ENCODE measurements at regions not wholly inside any gene's neighbourhood (a gene's known extent, or its start where the extent isn't known, plus 50 kb on each side); places are given as distances from the start of the nearest gene placed in this dataset.

DNA sequence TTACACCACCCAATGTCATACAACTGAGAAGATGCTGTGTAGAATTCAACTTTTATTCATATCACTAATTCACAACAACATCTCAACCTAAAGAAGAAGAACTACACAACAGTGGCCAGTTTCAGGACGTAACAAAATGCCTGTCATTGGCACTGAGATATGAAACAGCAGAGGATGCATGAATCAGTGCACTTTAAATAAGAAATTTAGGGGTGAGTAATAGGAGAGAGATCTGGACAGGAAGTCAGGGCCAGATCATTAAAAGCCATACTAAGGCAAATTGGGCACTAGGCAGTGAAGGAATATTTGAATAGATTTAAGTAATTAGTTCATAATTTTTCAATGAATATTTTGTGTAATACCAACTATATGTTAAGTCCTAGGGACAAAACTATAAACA is 510.5 kb downstream of the PLPP3 start:
- Histone ChIP-seq H3K9ac (ENCODE audit: control insufficient read depth, insufficient read depth, low read length) (no peak overlapping the region), H2AFZ (ENCODE audit: control insufficient read depth, low read depth, low read length) (no peak overlapping the region), H4K20me1 (ENCODE audit: control insufficient read depth, insufficient read depth) (no peaks in the 10 kb centered on the region), H3K4me1 (ENCODE audit: control insufficient read depth, insufficient read depth, low read length) (no peaks in the 10 kb centered on the region), H3K4me3 (no peak overlapping the region), H3K4me2 (ENCODE audit: control insufficient read depth, insufficient read depth) (no peak overlapping the region), H3K27ac (ENCODE audit: control insufficient read depth, insufficient read depth) (no peak overlapping the region), H3K36me3 (ENCODE audit: control insufficient read depth in 2 of 2, insufficient read depth in 2 of 2, low read length in 1 of 2) (no peaks in the 10 kb centered on the region), H3K9me3 (replicated peaks; ENCODE audit: control insufficient read depth, insufficient read depth, low read length) (no peaks in the 10 kb centered on the region), H3K79me2 (ENCODE audit: control insufficient read depth, insufficient read depth, low read length) (no peaks in the 10 kb centered on the region), H3K27me3 (replicated peaks in 1 of 2; ENCODE audit: control insufficient read depth in 2 of 2, insufficient read depth in 2 of 2, low read length in 1 of 2) (no peaks in the 10 kb centered on the region)
- TF ChIP-seq TARDBP (IDR thresholded peaks at IDR 0.05; ENCODE audit: borderline replicate concordance) = no peak
- TF ChIP-seq SREBF2 (IDR thresholded peaks at IDR 0.05; ENCODE audit: low read length) = no peak
- no peak for TF ChIP-seq KDM1A (IDR thresholded peaks at IDR 0.05; ENCODE audit: borderline replicate concordance)
- TF ChIP-seq FOS (IDR thresholded peaks at IDR 0.05; ENCODE audit: borderline replicate concordance, extremely low read depth, insufficient read length) = no peak
- TF ChIP-seq EP300 (IDR thresholded peaks at IDR 0.05; ENCODE audit: borderline replicate concordance in 1 of 2, control insufficient read depth in 1 of 2, low read depth in 2 of 2, low read length in 2 of 2) = no peak
- TF ChIP-seq MYB (IDR thresholded peaks at IDR 0.05; ENCODE audit: borderline replicate concordance, low read depth, low read length) = no peak
- no peak for TF ChIP-seq SP1 (IDR thresholded peaks at IDR 0.05; ENCODE audit: low read depth, low read length)
- ChIA-PET RAD21 (ENCODE audit: unreplicated experiment) (no interaction called here), CTCF (interaction anchor here (1.1 kb wide), 1 partner anchor 508 kb away, joined by 3 read pairs; no protein-coding TSS in a partner anchor), POLR2A (no interaction called here), SMC1A (ENCODE audit: uncharacterized antibody, unreplicated experiment) (interaction anchor here (1.2 to 2.5 kb wide), 3 partner anchors 11 to 65 kb away, joined by 5 to 11 read pairs (median 6); no protein-coding TSS in a partner anchor)
- DNase-seq (ENCODE audit: low read depth, low spot score) (no peak), ATAC-seq (peak; percentile 75), FAIRE-seq (no peak)
- intact Hi-C loops (cut with micrococcal nuclease; ENCODE audit: unreplicated experiment) (loop anchor here (2.0 kb wide), 1 partner anchor 66 kb away; no protein-coding TSS in a partner anchor), in situ Hi-C loops (cut with MboI) (no loop called here)
- no TSS peak for BruUV-seq (replicated peaks)
- WGBS (ENCODE audit: insufficient coverage, insufficient replicate concordance, low lambda C conversion rate, missing lambda C conversion rate) = 0% methylated on average over 1 of the region's 1 CpG

- BruUV-seq (replicated peaks) = no TSS peak
- CTCF ChIA-PET = no interaction called here
- H3K4me2 ChIP-seq (ENCODE audit: control insufficient read depth, insufficient read depth) = no peak overlapping the region
- FAIRE-seq (no peak), ATAC-seq (peak; percentile 32), DNase-seq (ENCODE audit: low read depth, low spot score) (no peak)
- POLR2A ChIA-PET = interaction anchor here (1.4 kb wide), 1 partner anchor 11 kb away, joined by 3 read pairs; no protein-coding TSS in a partner anchor
- H3K79me2 ChIP-seq (ENCODE audit: control insufficient read depth, insufficient read depth, low read length) = no peaks in the 10 kb centered on the region
- no peaks in the 10 kb centered on the region for H3K4me1 ChIP-seq (ENCODE audit: control insufficient read depth, insufficient read depth, low read length)
- H3K27me3 ChIP-seq (replicated peaks in 1 of 2; ENCODE audit: control insufficient read depth in 2 of 2, insufficient read depth in 2 of 2, low read length in 1 of 2) = no peaks in the 10 kb centered on the region
- H3K36me3 ChIP-seq (ENCODE audit: control insufficient read depth in 2 of 2, insufficient read depth in 2 of 2, low read length in 1 of 2) = no peaks in the 10 kb centered on the region
- no peak overlapping the region for H3K27ac ChIP-seq (ENCODE audit: control insufficient read depth, insufficient read depth)
- H3K9me3 ChIP-seq (replicated peaks; ENCODE audit: control insufficient read depth, insufficient read depth, low read length) = no peaks in the 10 kb centered on the region
- intact Hi-C loops (cut with micrococcal nuclease; ENCODE audit: unreplicated experiment) = loop anchor here (2.0 kb wide), 1 partner anchor 67 kb away; no protein-coding TSS in a partner anchor
- in situ Hi-C loops (cut with MboI) = no loop called here
- H4K20me1 ChIP-seq (ENCODE audit: control insufficient read depth, insufficient read depth) = no peaks in the 10 kb centered on the region
- H3K4me3 ChIP-seq = no peak overlapping the region
- 18% methylated on average over 6 of the region's 6 CpGs for WGBS (ENCODE audit: insufficient coverage, insufficient replicate concordance, low lambda C conversion rate, missing lambda C conversion rate)
- RAD21 ChIA-PET (ENCODE audit: unreplicated experiment) = interaction anchor here (1.0 to 1.2 kb wide), 3 partner anchors 10 to 66 kb away, joined by 3 to 4 read pairs (median 3); no protein-coding TSS in a partner anchor
- SMC1A ChIA-PET (ENCODE audit: uncharacterized antibody, unreplicated experiment) = interaction anchor here (0.7 to 2.5 kb wide), 6 partner anchors 10 to 340 kb away, joined by 3 to 11 read pairs (median 4); no protein-coding TSS in a partner anchor
- no peak overlapping the region for H3K9ac ChIP-seq (ENCODE audit: control insufficient read depth, insufficient read depth, low read length)
- H2AFZ ChIP-seq (ENCODE audit: control insufficient read depth, low read depth, low read length) = no peak overlapping the region
- TF ChIP-seq BHLHE40 (IDR thresholded peaks at IDR 0.05; ENCODE audit: borderline replicate concordance in 1 of 2, low read depth in 2 of 2, low read length in 1 of 2) (no peak), RELA (IDR thresholded peaks at IDR 0.05; ENCODE audit: borderline replicate concordance, partially characterized antibody) (no peak), PAX5 (IDR thresholded peaks at IDR 0.05; ENCODE audit: borderline replicate concordance, low read depth, low read length) (no peak), GATAD2B (conservative IDR thresholded peaks at IDR 0.05; ENCODE audit: low read depth) (no peak), RAD51 (IDR thresholded peaks at IDR 0.05) (no peak), SMARCA5 (IDR thresholded peaks at IDR 0.05) (no peak), TCF3 (IDR thresholded peaks at IDR 0.05; ENCODE audit: borderline replicate concordance, insufficient read depth, low read depth, low read length) (no peak), MEF2B (IDR thresholded peaks at IDR 0.05; ENCODE audit: partially characterized antibody, poor library complexity, severe bottlenecking) (no peak), SIX5 (IDR thresholded peaks at IDR 0.05; ENCODE audit: low read depth, low read length, severe bottlenecking) (no peak)
- TF ChIP-seq, protein P1, sequence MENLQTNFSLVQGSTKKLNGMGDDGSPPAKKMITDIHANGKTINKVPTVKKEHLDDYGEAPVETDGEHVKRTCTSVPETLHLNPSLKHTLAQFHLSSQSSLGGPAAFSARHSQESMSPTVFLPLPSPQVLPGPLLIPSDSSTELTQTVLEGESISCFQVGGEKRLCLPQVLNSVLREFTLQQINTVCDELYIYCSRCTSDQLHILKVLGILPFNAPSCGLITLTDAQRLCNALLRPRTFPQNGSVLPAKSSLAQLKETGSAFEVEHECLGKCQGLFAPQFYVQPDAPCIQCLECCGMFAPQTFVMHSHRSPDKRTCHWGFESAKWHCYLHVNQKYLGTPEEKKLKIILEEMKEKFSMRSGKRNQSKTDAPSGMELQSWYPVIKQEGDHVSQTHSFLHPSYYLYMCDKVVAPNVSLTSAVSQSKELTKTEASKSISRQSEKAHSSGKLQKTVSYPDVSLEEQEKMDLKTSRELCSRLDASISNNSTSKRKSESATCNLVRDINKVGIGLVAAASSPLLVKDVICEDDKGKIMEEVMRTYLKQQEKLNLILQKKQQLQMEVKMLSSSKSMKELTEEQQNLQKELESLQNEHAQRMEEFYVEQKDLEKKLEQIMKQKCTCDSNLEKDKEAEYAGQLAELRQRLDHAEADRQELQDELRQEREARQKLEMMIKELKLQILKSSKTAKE (IDR thresholded peaks at IDR 0.05; ENCODE audit: low read depth, poor library complexity, severe bottlenecking) = no peak
Measured at GRCh38 chr1:56068210-56068609, 511.2 kb downstream of the PLPP3 start.
